GM12865 (cell line): ENCODE measurements at regions not wholly inside any gene's neighbourhood (a gene's known extent, or its start where the extent isn't known, plus 50 kb on each side); places are given as distances from the start of the nearest gene placed in this dataset.

Experiments used
- DNase-seq: peaks from one replicate; pipeline ENCODE4 v3.0.0; 2010; ENCODE audit warnings: low read depth
- H3K4me3 ChIP-seq: 2 replicates; pipeline ENCODE4 v1.5.1; 2011; ENCODE audit warnings: mild to moderate bottlenecking, low read depth, low read length, control low read depth
- TF ChIP-seq, protein P1 (sequence below): IDR thresholded peaks from 2 replicates; pipeline ENCODE4 v1.5.1; 2011; ENCODE audit warnings: low read length, control low read depth, low read depth, inconsistent platforms; ENCODE audit not compliant: insufficient read depth; ENCODE audit errors: missing control alignments

DNA sequence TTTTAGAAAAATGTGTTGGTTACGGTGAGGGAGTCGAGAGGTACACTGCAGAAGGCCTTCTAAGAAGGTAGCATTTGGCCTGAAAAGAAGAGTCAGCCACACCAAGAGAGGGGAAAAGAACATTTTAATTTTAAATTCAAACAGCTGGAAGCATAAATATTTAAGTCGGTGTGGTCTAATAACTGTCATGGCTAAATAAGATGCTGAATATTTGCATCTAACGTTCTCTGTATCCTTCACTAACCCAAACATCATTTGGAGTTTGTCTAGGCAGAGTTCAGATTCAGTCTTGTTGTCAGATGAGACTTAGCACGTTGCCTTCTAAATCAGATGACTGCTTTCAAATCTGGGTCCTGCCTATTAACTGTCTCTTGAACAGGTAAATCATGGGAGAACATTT lies 583.3 kb downstream of the DIPK2A start:
- TF ChIP-seq, protein P1, sequence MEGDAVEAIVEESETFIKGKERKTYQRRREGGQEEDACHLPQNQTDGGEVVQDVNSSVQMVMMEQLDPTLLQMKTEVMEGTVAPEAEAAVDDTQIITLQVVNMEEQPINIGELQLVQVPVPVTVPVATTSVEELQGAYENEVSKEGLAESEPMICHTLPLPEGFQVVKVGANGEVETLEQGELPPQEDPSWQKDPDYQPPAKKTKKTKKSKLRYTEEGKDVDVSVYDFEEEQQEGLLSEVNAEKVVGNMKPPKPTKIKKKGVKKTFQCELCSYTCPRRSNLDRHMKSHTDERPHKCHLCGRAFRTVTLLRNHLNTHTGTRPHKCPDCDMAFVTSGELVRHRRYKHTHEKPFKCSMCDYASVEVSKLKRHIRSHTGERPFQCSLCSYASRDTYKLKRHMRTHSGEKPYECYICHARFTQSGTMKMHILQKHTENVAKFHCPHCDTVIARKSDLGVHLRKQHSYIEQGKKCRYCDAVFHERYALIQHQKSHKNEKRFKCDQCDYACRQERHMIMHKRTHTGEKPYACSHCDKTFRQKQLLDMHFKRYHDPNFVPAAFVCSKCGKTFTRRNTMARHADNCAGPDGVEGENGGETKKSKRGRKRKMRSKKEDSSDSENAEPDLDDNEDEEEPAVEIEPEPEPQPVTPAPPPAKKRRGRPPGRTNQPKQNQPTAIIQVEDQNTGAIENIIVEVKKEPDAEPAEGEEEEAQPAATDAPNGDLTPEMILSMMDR, result no peak
- no peak for DNase-seq
- H3K4me3 ChIP-seq, result no peak overlapping the region

DNA sequence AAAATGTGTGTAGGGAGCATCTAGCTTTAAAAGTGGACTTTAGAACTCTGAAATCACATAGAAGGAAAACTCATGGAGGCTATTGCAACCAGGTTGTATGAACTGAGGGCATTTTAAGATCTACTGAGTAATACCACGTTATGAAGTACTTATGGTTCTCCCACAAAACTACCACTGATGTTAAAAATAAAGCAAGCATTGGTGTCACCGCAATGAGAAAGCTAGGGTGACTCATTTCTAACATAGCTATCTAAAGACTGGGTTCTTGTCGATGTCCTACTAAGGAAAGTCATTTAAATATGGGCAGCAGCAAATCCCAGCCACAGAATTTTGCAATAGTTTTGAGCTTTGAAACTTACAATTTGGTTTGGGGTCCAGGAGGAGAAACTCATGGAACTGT lies 584.8 kb downstream of the DIPK2A start:
- no peak overlapping the region for H3K4me3 ChIP-seq
- DNase-seq, result peak; percentile 57
- TF ChIP-seq, protein P1, result no peak

DNA sequence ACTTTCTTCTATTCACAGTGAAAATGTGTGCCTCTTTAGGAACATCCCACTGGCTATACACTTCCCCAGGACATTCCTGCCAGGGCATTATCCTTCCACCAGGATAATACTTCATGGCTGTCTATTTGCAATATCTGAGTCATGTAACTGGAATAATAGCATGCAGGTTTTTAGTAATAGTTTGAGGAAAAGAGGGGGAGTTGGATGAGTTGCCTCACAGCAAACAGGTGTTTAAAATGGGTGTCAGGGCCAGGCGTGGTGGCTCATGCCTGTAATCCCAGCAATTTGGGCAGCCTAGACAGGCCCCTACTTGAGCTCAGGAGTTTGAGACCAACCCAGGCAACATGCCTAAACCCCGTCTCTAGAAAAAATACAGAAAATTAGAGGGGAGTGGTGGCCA lies 585.9 kb downstream of the DIPK2A start:
- no peak for DNase-seq
- no peak overlapping the region for H3K4me3 ChIP-seq
- TF ChIP-seq, protein P1, result no peak

DNA sequence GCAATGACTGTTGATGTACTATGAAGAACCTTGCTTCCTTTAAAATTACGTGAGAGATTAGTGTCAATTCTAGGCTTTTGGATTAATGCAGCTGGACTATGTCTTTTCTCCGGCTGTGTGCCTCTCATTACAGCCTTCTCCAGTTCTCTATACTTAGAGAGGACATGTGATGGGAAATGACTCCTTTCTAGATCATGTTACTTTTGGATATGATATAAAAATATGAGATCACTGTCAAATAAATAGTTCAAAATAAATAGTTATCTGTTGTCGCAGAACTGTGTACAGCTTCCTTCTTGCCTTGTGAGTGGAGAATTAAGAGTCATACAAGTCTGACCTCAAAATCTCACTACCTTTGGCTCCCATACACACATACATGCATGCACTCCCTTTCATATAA lies 592.4 kb downstream of the DIPK2A start:
- H3K4me3 ChIP-seq, result no peak overlapping the region
- DNase-seq, result no peak
- TF ChIP-seq, protein P1, result no peak

DNA sequence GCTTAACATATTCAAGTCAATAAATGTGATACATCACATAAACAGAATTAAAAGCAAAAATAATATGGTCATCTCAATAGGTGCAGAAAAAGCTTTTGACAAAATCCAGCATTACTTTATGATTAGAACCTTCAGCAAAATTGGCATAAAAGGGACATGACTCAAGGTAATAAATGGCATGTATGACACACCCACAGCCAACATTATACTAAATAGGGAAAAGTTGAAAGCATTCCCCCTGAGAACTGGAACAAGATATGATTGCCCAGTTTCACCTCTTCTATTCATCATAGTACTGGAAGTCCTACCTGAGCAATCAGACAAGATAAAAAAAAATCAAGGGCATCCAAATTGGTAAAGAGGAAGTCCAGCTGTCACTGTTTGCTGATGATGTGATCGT lies 594.7 kb downstream of the DIPK2A start:
- H3K4me3 ChIP-seq, result no peak overlapping the region
- no peak for DNase-seq
- TF ChIP-seq, protein P1, result no peak

DNA sequence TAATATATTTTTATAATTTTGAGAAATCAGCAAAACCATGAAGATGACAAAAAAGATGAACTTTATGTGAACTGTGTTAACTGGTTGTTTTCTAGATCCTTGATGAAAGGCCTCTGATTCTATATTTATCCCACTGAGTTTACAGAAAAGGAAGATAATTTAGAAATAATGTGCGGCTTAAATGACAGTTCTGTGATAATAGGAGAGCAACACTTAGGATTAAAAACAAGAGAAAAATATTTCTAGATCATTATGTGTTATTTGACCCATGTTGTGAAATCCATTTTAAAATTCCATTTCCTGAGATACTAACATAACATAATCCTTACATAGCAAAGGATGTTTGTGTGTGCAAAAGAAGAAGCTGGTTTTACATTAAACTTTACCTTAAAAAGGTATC lies 598.0 kb downstream of the DIPK2A start:
- no peak for DNase-seq
- TF ChIP-seq, protein P1, result no peak
- no peak overlapping the region for H3K4me3 ChIP-seq

DNA sequence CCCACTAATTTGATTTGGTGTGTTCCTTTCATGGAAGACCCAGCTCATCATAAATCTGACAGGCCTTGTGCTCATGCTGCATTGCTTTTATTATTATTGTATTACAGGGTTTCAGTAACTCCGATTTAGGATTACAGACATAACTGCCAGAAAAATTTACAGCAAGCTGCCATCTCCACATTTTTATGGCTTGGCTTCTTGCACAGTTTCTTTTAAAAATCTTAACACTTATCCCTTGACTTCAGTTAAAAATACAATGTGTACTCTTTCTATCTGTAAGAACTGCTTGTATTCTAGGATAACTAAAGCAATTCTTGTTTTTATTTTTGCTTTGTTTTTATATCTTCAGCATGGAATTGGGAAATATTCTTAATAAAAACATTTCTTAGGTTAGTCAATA lies 612.2 kb downstream of the DIPK2A start:
- TF ChIP-seq, protein P1, result no peak
- no peak overlapping the region for H3K4me3 ChIP-seq
- no peak for DNase-seq
